CD14-positive monocyte (primary cell): ENCODE measurements at regions not wholly inside any gene's neighbourhood (a gene's known extent, or its start where the extent isn't known, plus 50 kb on each side); places are given as distances from the start of the nearest gene placed in this dataset.

Experiments used
- DNase-seq, 3 donors: peaks; one replicate each; pipeline ENCODE4 v3.0.0-alpha.2; 2011 to 2022
- H2AFZ ChIP-seq: 2 replicates; pipeline ENCODE4 v1.6.0; 2012; ENCODE audit warnings: mild to moderate bottlenecking, low read depth, low read length, inconsistent platforms; ENCODE audit not compliant: insufficient read depth, poor library complexity, severe bottlenecking
- H3K27ac ChIP-seq, 2 donors: 1 replicate in 1 of 2; 2 replicates in 1 of 2; pipeline ENCODE4 v1.5.1; 2012 to 2013; ENCODE audit warnings: low read length in 2 of 2, control low read depth in 1 of 2, inconsistent platforms in 1 of 2, low read depth in 1 of 2, mild to moderate bottlenecking in 1 of 2
- H3K27me3 ChIP-seq, 2 donors: one replicate each; pipeline versions ENCODE4 v1.6.0 to v1.6.1; 2011 to 2013; ENCODE audit warnings: low read length in 2 of 2; ENCODE audit not compliant: control insufficient read depth in 2 of 2, insufficient read depth in 2 of 2
- H3K36me3 ChIP-seq, 2 donors: replicated peaks in 1 of 2; 1 replicate in 1 of 2; 2 replicates in 1 of 2; pipeline versions ENCODE4 v1.5.1 to v1.6.1; 2012 to 2013; ENCODE audit warnings: low read length in 2 of 2, control low read depth in 1 of 2, inconsistent platforms in 1 of 2, mild to moderate bottlenecking in 1 of 2; ENCODE audit not compliant: insufficient read depth in 2 of 2, control insufficient read depth in 1 of 2
- H3K4me1 ChIP-seq, 2 donors: 1 replicate in 1 of 2; 2 replicates in 1 of 2; pipeline versions ENCODE4 v1.5.1 to v1.6.1; 2012 to 2013; ENCODE audit warnings: low read length in 2 of 2, control low read depth in 1 of 2, inconsistent platforms in 1 of 2, mild to moderate bottlenecking in 1 of 2, moderate library complexity in 1 of 2; ENCODE audit not compliant: insufficient read depth in 2 of 2, control insufficient read depth in 1 of 2
- H3K4me2 ChIP-seq: replicated peaks from 2 replicates; pipeline ENCODE3; 2012; ENCODE audit warnings: low read length, moderate library complexity, mild to moderate bottlenecking; ENCODE audit not compliant: poor library complexity, severe bottlenecking; ENCODE audit errors: extremely low read depth
- H3K4me3 ChIP-seq, 3 experiments: fragments of 200-600 bp in 1 of 3; sonication (generic) in 1 of 3; replicated peaks in 1 of 3; 1 replicate in 2 of 3; 2 replicates in 1 of 3; pipeline ENCODE4 v1.5.1; 2011 to 2013; ENCODE audit warnings: low read length in 3 of 3, mild to moderate bottlenecking in 3 of 3, control low read depth in 2 of 3, low read depth in 2 of 3, inconsistent platforms in 1 of 3, moderate library complexity in 1 of 3
- H3K79me2 ChIP-seq: 2 replicates; pipeline ENCODE4 v1.6.0; 2012; ENCODE audit warnings: mild to moderate bottlenecking, control low read depth, inconsistent platforms, low read length, moderate library complexity; ENCODE audit not compliant: insufficient read depth
- H3K9ac ChIP-seq: 2 replicates; pipeline ENCODE4 v1.6.0; 2017; ENCODE audit warnings: low read length, mild to moderate bottlenecking; ENCODE audit not compliant: insufficient read depth, poor library complexity, severe bottlenecking
- H3K9me3 ChIP-seq, 2 donors: replicated peaks in 1 of 2; 1 replicate in 1 of 2; 2 replicates in 1 of 2; pipeline versions ENCODE4 v1.5.1 to v1.6.1; 2012 to 2013; ENCODE audit warnings: low read length in 2 of 2, control low read depth in 1 of 2; ENCODE audit not compliant: control insufficient read depth in 1 of 2, insufficient read depth in 1 of 2
- H4K20me1 ChIP-seq: 2 replicates; pipeline ENCODE4 v1.6.0; 2012; ENCODE audit warnings: mild to moderate bottlenecking, low read length, control low read depth, moderate library complexity; ENCODE audit not compliant: insufficient read depth
- H3K27ac Mint-ChIP-seq, 7 donors: one replicate each; pipeline ENCODE4 v1.8.0; 2020; ENCODE audit warnings: mild to moderate bottlenecking in 7 of 7, mixed read lengths in 7 of 7, moderate library complexity in 6 of 7, inconsistent platforms in 2 of 7
- H3K27me3 Mint-ChIP-seq, 3 donors: one replicate each; pipeline ENCODE4 v1.8.0; 2021 to 2022; ENCODE audit warnings: low read depth in 3 of 3, mild to moderate bottlenecking in 3 of 3, mixed read lengths in 3 of 3, moderate library complexity in 3 of 3, inconsistent platforms in 1 of 3
- H3K36me3 Mint-ChIP-seq, 2 donors: one replicate each; pipeline ENCODE4 v1.8.0; 2020; ENCODE audit warnings: mixed read lengths in 2 of 2, inconsistent platforms in 1 of 2, mild to moderate bottlenecking in 1 of 2
- H3K4me1 Mint-ChIP-seq: one replicate; pipeline ENCODE4 v1.8.0; 2020; ENCODE audit warnings: mild to moderate bottlenecking, mixed read lengths
- H3K4me3 Mint-ChIP-seq, 2 donors: one replicate each; pipeline ENCODE4 v1.8.0; 2020; ENCODE audit warnings: mild to moderate bottlenecking in 2 of 2, mixed read lengths in 2 of 2, moderate library complexity in 1 of 2
- H3K9me3 Mint-ChIP-seq, 7 donors: one replicate each; pipeline ENCODE4 v1.8.0; 2020 to 2022; ENCODE audit warnings: mixed read lengths in 7 of 7, mild to moderate bottlenecking in 6 of 7, moderate library complexity in 6 of 7, inconsistent platforms in 2 of 7
- WGBS: methylation state at CpG from one replicate; pipeline ENCODE4 v1.1.5; 2013; ENCODE audit warnings: missing lambda C conversion rate; ENCODE audit not compliant: insufficient coverage; 5-methylcytosine and 5-hydroxymethylcytosine counted together
- intact Hi-C, 2 donors: fragments of 100-400 bp; cut with micrococcal nuclease; formaldehyde crosslinking; loops; one replicate each; pipeline versions ENCODE4 v1.15.0 to v1.15.1; 2023
- TF ChIP-seq, protein P1 (sequence below): fragments of 200-600 bp; IDR thresholded peaks from one replicate; pipeline ENCODE4 v1.8.0; 2022; ENCODE audit warnings: antibody characterized with exemption, mild to moderate bottlenecking

GRCh38 chr18:44079606-44080005, 601.1 kb upstream of the SETBP1 start:
- no CpG with 5 or more reads among the region's 1 CpG for WGBS
- TF ChIP-seq, protein P1, sequence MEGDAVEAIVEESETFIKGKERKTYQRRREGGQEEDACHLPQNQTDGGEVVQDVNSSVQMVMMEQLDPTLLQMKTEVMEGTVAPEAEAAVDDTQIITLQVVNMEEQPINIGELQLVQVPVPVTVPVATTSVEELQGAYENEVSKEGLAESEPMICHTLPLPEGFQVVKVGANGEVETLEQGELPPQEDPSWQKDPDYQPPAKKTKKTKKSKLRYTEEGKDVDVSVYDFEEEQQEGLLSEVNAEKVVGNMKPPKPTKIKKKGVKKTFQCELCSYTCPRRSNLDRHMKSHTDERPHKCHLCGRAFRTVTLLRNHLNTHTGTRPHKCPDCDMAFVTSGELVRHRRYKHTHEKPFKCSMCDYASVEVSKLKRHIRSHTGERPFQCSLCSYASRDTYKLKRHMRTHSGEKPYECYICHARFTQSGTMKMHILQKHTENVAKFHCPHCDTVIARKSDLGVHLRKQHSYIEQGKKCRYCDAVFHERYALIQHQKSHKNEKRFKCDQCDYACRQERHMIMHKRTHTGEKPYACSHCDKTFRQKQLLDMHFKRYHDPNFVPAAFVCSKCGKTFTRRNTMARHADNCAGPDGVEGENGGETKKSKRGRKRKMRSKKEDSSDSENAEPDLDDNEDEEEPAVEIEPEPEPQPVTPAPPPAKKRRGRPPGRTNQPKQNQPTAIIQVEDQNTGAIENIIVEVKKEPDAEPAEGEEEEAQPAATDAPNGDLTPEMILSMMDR: no peak
- H3K9ac ChIP-seq: no peak overlapping the region

GRCh38 chr18:44080054-44080453, 600.6 kb upstream of the SETBP1 start:
- H3K4me3 Mint-ChIP-seq: no peak overlapping the region

More at GRCh38 chr18:44079606-44080005, 601.1 kb upstream of the SETBP1 start:
- Histone ChIP-seq H3K4me1 (no peaks in the 10 kb centered on the region), H4K20me1 (no peaks in the 10 kb centered on the region), H3K4me2 (no peak overlapping the region), H2AFZ (no peak overlapping the region), H3K4me3 (no peak overlapping the region), H3K9me3 (no peaks in the 10 kb centered on the region), H3K36me3 (no peaks in the 10 kb centered on the region), H3K27ac (no peak overlapping the region), H3K79me2 (no peaks in the 10 kb centered on the region), H3K27me3 (no peaks in the 10 kb centered on the region)
- no peak for DNase-seq
- Mint-ChIP-seq H3K4me3 (no peak overlapping the region), H3K27ac (no peak overlapping the region), H3K9me3 (peaks cover 0 to 4% (median 0%) of the 10 kb centered on the region in 7 donors), H3K36me3 (no peaks in the 10 kb centered on the region), H3K27me3 (peaks cover 2 to 4% (median 3%) of the 10 kb centered on the region in 3 donors), H3K4me1 (no peaks in the 10 kb centered on the region)
- intact Hi-C loops: no loop called here

More at GRCh38 chr18:44080054-44080453, 600.6 kb upstream of the SETBP1 start:
- Histone ChIP-seq H3K27me3 (no peaks in the 10 kb centered on the region), H3K36me3 (no peaks in the 10 kb centered on the region), H3K4me3 (no peak overlapping the region), H3K27ac (no peak overlapping the region), H3K4me2 (no peak overlapping the region), H4K20me1 (no peaks in the 10 kb centered on the region), H3K79me2 (no peaks in the 10 kb centered on the region), H3K9ac (no peak overlapping the region), H2AFZ (no peak overlapping the region), H3K4me1 (no peaks in the 10 kb centered on the region), H3K9me3 (no peaks in the 10 kb centered on the region)
- intact Hi-C loops: no loop called here
- DNase-seq: no peak
- no peaks in the 10 kb centered on the region for H3K36me3 Mint-ChIP-seq
- no CpG with 5 or more reads among the region's 1 CpG for WGBS
- peaks cover 2 to 3% (median 3%) of the 10 kb centered on the region in 3 donors for H3K27me3 Mint-ChIP-seq
- H3K4me1 Mint-ChIP-seq: no peaks in the 10 kb centered on the region
- H3K9me3 Mint-ChIP-seq: peaks cover 0 to 4% (median 0%) of the 10 kb centered on the region in 7 donors
- no peak overlapping the region for H3K27ac Mint-ChIP-seq
- TF ChIP-seq, protein P1: no peak
